GM12892 (cell line): ENCODE measurements at regions not wholly inside any gene's neighbourhood (a gene's known extent, or its start where the extent isn't known, plus 50 kb on each side); places are given as distances from the start of the nearest gene placed in this dataset.

Experiments used
- POLR2A ChIP-seq: IDR thresholded peaks from 2 replicates; pipeline ENCODE4 v1.6.1; 2011; ENCODE audit warnings: low read depth, low read length, control low read depth
- POLR2AphosphoS5 ChIP-seq: IDR thresholded peaks from 2 replicates; pipeline ENCODE4 v1.6.1; 2011; ENCODE audit warnings: low read depth, low read length, control low read depth
- TAF1 ChIP-seq: IDR thresholded peaks from 2 replicates; pipeline ENCODE4 v1.6.1; 2011; ENCODE audit warnings: low read depth, mild to moderate bottlenecking, control low read depth, low read length, borderline replicate concordance

- TF ChIP-seq POLR2A (no peak), POLR2AphosphoS5 (no peak), TAF1 (no peak)
These were observed 249.4 kb upstream of the BOD1L1 start for GRCh38 chr4:13876940-13877339.
